Forelimb muscle (tissue), 1 donor: ENCODE measurements at regions not wholly inside any gene's neighbourhood (a gene's known extent, or its start where the extent isn't known, plus 50 kb on each side); places are given as distances from the start of the nearest gene placed in this dataset.

ENCODE experiments used
- DNase-seq: peaks from one replicate; pipeline ENCODE4 v3.0.0-alpha.2; 2013; ENCODE audit warnings: low read depth

DNA sequence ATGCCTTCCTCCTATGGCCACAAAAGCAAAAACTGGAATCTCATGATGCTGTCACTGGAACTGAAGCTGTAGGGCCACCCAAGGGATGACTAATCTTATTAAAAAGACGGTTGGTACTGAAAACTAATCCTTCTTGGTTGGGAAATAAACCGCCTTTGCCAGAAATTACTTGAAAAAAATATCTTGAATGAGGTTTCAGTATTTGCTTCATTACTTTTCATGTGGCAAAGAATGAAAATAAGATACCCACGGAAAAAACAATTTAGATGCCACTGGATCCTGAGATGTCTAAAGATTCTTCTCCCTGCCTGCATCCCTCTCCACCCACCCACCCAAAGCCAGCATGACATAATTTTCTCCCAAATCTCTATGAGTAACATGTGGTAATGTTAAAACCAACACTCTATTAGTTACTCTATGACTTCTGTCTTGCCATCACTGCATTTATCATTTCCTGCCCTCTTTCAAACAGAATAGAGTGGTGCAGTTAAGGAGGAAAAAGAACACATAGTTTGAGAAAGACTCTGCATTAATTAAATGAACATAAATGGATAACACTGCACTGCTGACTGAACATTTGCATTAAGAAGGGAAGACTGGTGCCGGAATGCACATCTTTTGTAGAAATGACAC is 111.8 kb upstream of the DPH6 start:
- DNase-seq, result no peak

DNA sequence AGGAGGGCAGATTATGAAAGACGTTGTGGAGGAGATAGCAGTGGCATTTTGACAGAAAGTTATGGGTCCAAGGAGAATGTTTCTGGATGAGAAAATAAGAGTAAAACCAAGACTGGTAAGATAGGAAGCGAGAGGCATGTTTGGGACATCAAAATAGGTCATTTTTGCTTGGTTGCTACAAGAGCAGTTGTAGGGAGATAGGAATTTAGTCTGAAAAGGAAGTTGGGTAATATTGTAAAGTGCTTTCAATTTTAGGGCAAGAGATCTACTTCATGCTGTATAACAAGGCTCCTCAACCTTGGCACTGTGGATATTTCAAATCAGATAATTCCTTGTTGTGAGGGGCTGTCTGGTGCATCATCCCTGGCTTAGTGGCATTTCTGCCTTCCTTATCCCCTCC is 118.0 kb upstream of the DPH6 start:
- no peak for DNase-seq

DNA sequence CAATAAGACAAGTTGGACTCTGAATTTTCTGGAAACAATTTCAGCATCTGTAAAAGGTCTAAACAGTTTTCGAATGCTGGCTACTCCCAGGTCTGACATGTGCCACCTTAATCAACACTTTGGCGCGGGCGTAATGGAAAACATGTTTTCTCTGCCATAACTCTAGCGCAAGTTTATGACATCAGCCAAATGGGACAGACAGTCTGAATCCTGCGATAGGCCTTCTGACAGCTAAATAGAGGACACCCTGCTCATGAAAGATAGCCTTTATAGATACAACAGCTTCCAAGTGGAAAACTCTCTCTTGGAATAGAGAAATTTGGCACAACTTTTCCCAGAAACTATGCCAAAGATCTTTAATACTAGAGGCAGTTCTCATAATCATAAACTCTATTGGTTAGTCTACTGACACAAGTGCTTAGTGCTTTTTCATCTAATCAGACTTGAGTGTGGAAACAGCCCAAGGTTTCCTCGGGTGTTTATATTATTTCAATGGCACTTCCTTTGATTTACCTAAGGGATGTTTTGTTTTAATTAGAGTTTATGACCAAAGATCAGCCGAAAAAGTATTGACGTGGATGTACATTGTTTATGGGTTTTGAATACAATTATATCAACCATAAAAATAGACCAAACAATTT is 120.1 kb upstream of the DPH6 start:
- no peak for DNase-seq

DNA sequence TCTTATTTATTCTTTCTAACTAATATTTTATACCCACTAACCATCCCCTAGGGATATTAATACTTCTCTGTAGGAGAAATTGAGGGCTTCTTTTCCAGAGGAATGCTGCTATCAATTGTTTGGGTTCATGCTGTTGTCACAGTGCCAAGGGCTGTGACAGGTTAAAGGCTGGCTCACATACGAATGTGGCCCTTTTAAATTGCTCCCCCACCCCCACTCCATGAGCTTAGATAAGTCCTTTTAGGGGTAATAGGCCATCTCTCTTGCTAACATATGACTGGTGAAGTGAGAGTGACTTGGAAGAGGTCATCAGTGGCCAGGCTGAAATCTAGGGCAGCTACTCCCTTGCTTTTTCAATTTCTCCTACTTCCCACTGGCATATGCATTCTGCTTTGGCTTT is 121.9 kb upstream of the DPH6 start:
- no peak for DNase-seq

DNA sequence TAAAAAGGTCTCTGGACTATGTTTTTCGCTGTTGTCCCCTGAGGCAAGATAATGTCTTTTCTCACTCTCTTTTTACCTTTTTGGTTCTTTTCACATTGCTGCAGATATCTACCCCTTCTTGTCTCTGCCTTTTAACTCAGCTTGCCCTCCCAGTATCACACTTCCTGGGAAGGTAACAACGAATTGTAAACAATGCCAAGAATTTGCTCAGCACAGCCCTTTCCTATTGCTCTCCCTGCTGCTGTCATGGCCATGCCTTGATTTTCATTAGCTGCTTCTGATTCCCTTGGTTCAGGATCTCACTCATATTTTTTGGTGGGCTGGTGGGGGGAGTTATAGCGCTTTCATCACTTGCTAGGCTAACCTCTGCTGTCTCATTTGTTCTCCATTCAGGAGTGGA is 123.1 kb upstream of the DPH6 start:
- DNase-seq, result no peak

DNA sequence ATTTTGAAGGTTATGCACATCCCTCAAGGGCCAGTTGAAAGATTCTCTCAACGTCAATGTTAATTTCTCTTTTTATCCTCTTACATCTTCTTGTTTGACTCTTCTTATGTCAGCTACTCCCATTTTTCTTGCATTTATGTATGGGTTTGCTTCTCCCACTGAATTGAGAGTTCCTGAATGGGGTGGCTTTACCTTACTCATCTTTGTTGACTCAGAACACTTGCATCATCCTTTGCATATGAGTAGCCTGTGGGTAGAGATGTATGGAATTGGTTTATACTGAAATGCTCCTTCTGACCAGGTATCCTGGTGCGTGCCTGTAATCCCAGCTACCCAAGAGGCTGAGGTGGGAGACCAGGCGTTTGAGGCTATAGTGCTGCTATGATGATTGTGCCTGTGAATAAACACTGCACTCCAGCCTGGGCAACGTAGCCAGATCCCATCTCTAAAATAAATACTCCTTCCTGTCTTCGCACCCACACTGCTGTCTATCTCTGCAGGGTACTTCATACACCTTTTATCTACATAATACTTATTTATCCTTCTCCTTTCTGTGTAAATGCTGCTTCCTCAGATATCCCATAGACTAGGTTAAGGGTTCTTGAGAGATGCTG is 123.6 kb upstream of the DPH6 start:
- DNase-seq, result no peak

DNA sequence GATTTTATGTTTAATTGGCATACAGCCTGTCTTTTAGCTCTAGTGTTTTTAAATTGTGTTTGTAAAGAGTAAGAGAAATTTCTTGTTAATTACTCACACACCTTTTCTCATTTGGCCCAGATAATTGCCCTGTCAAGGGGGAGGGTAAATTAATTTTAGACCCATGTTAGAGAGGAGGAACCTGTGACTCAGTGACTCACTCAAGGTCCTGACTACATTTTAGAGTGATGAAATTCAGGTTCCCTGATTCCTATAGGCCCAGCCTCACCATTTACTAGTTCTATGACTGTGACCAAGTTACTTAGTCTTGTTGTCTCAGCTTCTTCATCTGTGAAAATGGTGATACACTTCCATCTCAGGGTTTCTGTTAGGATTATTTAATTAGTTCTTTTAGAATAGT is 125.2 kb upstream of the DPH6 start:
- DNase-seq, result no peak

DNA sequence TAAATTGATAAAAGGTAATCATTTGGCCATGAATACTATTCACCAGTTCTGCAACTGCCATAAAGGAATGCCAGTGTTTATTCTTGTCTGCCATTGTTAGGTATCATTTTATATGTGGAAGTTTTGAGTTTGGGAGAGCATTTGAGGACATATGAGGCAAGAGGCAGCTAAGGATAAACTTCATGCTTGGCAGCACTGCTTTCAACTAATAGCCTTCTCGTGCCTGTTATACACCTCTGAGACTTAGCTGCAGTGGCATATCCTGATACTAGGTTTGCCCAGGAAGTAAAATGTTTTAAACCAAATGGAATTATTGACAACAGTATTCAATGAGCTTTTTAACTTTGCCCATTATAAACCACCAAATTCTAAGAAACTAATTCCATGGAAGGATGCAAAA is 126.0 kb upstream of the DPH6 start:
- no peak for DNase-seq

DNA sequence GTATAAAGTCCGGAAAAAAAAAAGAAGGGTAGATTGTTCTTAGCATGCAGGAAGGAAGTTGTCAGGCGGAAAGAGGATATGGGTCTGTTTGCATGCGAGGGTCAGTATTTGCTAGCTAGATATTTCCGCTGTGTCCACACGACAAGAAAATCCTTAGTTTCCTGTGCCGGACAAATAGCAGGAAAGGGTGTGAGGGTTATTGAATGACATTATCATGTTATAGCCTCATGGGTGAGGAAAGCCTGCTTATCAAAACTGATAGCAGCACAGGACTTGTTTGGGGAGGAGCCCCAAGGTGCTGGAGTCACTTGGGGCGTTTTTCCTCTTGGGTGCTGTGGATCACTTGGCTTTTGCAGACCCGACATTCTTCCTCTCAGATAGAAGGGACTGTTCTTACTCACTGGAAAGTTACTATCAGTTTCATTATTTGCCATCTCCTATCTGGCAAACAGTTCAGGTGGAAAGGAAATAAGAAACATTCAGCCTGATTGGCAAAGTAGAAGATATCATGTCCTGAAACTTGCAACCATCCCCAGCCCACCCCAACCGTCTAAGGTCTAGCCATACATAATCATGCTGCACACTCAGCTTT is 127.2 kb upstream of the DPH6 start:
- DNase-seq, result no peak

DNA sequence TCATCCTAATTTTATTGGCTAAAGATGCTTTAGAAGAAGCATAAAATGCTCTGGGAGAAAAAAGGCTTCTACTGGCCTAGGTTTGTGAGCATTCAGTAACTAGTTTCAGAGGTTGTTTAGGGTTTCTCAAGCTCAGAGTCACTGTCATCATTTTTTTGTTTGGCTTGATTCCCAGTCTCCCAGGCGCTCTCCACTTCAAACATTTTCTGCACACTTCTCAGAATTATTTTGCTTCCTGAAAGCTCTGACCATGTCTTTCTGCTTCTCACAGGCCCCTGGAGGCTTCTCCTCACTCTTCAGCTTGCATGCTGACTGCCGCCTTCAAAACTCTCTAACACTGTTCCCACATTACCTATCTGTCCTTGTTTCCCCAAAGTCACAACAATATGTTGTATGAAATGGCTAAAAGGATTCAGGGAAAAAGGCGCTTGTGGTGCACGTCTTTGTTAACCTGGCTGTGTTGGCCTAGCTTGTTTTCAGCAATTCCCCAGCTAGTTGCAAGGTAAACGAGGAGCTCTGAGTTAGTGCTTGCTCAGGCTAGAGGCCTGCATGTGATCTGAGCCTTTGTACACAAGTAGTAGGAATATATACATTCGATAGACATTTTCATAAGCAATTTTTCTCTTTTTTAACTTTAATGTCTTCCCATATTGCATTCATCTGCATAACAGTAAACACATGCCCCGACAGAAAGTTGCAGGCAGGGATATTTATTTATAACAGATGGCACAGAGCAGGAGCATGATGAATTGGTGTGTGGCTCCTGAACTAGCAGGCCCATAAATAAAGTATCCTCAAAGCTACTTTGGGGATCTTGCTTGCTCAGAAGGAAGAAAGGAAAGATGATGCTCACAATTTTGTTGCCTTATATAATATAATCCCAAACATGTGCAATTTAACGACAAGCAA is 129.2 kb upstream of the DPH6 start:
- DNase-seq, result no peak

DNA sequence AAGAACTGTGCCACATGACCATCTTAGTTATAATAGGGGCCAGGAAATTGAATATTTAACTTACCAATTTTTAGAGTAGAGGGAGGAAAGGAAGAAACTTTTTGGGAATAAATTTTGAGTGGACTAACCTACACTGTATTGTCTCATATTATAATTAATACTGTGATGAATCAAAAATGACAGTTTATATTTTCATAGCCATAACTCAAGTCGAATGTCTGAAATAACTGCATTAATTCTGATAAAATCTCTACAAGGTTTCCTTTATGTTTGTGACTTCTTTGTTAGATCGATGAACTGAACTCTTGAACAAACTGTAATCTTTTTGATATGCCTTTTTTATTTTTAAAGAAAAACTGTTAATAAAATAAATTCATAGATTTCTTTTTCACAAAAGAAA is 132.8 kb upstream of the DPH6 start:
- DNase-seq, result no peak

DNA sequence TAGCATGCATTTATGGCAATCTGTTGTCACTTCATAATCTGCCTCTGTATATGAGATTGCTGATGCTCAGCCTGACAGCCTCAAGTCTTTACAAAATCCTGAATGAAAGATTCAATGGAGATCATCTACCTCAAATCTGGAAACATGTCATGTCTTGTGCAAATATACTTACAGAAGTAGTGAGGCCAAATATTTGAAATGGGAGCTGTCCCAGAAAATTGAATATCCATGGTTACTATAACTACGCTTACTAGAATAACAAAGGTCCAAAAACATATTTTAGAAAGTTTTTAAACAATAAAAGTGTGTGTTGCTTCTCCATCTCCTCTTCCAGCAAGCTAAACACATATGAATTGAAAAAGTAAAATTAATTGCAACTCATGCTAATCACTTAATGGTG is 133.2 kb upstream of the DPH6 start:
- DNase-seq, result peak; percentile 41

DNA sequence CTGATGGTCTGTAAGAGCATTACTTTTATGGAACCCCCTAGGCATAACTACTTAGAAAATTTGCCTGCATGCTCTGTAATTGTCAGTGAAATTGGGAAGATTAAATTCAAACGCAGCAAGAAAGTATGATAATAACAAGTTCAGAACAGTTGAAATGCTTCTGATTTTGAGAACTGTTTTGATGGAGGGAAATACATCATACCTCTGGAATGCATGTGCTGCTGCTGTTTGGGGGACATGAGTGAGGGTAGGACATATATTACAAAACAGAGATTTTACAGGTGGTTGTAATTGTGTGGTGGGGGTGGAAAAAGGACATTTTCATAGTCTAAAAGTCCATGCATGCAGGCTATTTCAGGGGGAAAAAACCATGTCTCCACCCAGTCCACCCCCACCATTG is 135.0 kb upstream of the DPH6 start:
- no peak for DNase-seq

DNA sequence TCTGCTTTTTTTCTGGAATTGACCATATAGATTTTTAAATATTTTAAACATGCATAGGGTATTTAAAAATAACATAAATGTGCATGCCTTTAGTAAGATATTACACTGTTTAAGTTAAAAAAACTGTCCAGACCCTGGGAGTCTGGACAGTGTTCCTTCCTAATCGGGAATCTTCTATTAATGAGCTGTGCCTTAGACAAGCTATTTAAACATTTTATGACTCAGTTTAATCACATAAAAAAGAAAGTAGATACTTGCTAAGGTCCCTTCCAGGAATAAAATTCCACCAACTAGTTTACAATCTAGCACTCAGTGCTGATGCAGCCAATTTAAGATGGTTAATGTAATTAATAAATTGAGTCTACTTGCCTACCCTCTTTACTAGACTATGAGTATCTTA is 140.4 kb upstream of the DPH6 start:
- DNase-seq, result no peak

DNA sequence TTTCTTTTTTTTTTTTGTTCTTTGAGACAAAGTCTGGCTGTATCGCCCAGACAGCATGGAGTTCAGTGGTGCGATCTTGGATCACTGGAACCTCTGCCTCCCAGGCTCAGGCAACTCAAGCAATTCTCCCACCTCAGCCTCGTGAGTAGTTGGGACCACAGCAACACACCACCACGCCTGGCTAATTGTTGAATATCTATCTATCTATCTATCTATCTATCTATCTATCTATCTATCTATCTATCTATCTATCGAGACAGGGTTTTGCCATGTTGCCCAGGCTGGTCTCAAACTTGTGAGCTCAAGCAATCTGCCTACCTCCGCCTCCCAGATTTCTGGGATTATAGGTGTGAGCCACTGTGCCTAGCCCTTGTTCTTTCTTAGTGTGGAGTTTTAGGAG is 143.3 kb upstream of the DPH6 start:
- no peak for DNase-seq

DNA sequence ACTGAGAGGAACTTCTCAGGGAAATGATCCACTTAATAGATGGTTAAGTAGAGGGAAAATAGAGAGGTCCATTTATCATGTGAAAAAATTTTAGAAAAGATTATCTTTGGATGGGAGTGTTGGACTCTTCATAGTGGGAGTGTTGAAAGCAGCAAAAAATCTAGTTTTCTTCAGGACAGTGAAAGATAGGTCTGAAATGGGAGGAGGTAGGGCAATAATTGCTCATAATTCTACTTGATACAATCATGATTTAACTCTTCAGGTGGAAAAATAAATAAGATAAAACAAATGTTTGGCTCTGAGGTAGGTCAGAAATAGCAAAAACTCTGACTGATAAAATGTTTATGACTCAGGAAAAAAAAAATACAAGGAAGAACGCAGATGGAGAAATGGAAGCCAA is 144.1 kb upstream of the DPH6 start:
- no peak for DNase-seq

DNA sequence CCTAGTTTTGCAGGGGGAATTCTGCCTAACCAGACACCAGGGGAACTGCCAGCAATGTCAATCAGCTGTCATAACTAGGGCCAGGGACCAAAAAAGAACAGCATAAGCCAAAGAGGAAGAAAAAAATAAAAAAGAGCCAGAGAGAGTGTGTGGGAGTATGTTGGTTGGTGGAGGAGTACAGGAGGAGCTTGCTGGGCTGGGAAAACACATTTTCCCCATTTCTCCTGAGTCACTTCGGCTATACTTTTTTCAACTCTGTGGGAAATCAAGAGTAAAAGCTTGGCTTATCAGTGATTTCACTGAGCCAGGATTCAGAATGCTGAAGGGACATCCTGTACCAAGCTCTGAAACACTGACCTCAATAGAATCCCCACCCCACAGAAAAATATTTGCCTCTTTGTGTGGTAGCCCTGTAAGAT is 144.7 kb upstream of the DPH6 start:
- no peak for DNase-seq

DNA sequence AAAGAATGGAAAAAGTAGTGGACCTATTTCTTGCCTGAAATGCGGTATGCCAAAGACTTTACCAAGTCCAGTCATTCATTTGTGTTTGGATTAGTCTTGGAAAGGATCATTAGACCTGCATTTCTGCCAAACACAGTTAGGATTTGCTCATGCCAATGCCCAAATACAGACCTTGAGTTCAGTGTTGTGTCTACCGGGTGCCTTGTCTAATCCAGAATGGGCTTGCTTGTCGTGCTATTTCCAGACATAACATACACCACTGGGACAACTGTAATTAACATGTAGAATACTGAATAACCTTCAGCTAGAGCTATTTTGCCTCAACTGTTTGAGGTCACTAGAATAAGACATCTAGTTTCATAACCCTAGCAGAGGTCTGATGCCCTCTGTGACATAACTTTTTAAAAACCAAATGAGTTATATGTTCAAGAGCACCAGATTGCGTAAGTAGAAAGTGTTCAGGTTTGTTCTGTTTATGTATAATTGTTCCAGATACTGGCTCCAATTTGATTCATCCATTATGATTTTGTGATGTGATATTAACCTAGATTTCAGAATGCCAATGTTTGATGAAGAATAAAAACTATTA is 145.3 kb upstream of the DPH6 start:
- DNase-seq, result no peak

DNA sequence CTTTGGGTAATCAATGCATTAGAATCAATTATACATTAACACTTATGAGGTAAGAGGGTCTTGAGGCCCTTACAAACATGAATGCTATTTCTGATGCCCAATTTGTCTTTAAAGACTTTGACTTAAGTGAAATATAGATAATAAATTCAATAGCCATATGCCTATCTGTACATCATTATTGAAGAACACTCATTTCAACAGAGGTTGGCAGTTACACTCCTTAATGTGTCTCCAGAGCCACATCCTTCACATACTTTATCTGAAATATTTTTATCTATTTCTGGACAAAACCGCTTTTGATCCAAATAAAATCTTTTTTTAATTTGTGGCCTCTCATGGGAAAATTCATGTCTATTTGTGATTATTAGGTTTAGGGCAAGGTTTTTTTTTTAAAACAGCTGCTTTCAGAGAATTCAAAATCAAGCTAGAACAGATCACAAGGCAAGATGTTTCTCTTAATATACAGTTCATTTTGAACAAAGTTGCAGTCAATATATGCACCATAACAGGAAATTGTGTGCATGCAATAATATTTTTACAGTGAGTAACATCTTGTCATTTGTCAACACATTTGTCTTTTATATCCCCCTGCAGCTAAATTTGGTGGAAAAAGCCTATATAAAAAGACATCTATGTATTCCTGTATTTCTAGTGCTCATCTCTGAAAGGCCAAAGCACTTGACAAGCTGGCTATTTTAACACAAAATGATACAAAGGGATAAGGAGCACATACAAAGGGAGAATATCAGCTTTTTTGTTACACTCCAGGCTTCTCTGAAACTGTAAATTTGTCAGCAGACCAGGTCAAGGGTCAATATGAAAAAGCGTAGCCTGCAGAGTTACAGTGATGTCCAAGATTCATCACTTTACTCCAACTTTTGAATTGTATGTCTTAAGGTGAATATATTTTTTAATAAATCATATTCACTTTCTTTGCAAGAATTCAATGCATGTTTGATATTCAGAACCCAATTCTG is 146.2 kb upstream of the DPH6 start:
- DNase-seq, result no peak

DNA sequence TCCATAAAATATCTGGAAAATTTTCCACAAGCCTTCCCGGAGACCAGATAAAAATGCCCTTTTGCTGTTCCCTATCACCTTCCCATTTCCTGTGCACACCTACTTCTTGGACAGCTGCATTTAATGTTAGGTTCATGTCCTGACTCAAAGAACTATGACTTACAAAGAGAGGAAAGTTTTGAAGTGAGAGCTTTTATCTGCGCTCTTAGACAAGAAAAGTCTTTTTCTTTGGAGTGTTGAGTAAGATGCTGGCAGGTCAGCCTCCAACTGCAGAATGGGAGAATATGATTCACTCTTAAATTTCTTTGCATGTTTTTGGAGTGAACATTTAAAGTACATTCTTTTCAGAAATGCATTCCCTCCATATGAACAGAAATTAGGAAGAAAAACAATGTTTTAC is 147.3 kb upstream of the DPH6 start:
- DNase-seq, result no peak

DNA sequence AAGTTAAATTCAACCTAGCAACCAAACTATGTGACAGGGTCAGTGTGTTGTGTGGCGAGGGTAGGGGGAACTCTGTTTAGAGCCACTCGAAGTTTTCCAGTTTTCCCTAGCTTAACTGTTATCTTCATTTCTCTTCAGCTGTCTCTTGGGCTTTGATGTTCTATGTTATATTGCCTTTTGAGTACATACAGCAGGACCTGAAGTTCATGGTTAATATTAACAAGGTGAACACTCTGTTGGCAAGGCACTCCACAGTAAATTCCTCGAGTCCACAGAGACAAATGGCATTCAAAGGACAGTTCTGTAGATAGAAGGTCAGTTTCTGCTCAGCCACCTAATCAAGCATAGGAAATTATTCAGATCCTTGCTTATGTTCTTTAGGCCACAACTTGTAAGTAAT is 147.9 kb upstream of the DPH6 start:
- no peak for DNase-seq
